ENCODE measurements at regions not wholly inside any gene's neighbourhood (a gene's known extent, or its start where the extent isn't known, plus 50 kb on each side); places are given as distances from the start of the nearest gene placed in this dataset.
A peak's percentile ranks its signal among the peaks of the same experiment; 100 is the strongest.
"Not testable (repeated sequence)": the region's sequence is repeated elsewhere in the genome, so short reads cannot be mapped to it uniquely, and the experiment has no call there.

DNA sequence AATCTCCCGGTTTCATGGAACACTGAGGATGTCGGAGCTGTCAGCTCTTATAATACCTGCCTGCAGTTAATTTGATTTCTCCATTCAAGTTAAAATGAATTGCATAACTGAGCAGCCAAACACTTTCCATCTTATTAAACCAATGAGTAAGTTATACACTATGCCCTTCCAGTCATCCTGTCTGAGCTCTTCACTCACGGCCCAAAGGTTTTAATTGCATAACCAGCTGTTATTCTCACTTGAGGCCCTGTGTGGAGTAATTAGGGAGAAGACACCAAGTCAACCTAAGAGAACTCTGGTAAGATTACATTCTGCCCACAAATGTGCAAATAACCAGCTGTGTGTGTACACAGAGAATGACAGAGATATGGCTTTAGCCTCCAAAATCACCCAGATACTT, 303.5 kb downstream of the TBC1D4 start:
- no peak for DNase-seq (ENCODE audit: low read depth)

- DNase-seq (ENCODE audit: low read depth) = peak; percentile 54
Measured at GRCh38 chr13:75175575-75175974, 306.4 kb downstream of the TBC1D4 start.

DNA sequence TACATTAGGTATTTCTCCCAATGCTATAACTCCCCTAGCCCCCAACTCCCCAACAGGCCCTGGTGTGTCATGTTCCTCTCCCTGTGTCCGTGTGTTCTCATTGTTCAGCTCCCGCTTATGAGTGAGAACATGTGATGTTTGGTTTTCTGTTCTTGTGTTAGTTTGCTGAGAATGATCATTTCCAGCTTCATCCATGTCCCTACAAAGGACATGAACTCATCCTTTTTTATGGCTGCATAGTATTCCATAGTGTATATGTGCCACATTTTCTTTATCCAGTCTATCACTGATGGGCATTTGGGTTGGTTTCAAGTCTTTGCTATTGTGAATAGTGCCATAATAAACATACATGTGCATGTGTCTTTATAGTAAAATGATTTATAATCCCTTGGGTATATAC, 306.9 kb downstream of the TBC1D4 start:
- DNase-seq (ENCODE audit: low read depth) = not testable (repeated sequence)

DNA sequence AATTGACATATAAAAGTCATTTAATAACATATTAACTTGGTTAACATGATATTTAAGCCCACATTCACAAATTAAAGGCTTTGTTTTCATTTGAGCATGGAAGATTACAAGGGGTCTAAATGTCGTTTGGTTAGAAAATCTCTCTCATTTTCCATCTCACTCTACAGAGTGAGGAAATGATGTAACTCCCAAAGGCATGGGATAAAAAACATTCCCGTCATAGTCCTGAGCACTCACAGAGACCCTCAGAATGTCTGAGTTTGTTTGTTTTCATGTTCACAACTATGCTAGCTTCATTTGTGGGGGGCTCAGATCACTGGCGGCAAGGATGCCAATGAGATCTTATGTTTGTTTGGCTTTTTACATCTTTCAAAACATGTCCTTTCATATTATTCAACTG, 307.5 kb downstream of the TBC1D4 start:
- no peak for DNase-seq (ENCODE audit: low read depth)

GRCh38 chr13:75173457-75174356, 308.3 kb downstream of the TBC1D4 start:
- no peak for DNase-seq (ENCODE audit: low read depth)

DNA sequence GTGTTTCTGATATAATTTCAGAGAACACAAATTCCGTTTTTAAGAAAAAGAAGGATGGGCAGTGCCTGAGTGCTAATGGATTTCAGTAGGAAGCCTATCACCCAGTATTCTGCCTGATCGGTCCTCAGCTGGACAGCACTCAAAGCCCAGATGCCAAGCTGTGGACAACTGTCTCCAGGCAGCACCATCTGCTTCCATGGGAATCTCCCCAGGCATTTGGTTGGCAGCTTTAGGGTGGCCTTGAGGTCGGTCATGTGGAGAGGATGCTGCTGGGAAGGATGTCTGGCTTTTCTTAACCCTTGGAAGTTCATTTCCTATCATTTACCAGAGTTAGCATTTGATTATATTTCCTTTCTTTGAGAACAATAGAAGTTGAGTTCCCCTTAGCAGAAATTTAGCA, 311.7 kb downstream of the TBC1D4 start:
- no peak for DNase-seq (ENCODE audit: low read depth)

DNA sequence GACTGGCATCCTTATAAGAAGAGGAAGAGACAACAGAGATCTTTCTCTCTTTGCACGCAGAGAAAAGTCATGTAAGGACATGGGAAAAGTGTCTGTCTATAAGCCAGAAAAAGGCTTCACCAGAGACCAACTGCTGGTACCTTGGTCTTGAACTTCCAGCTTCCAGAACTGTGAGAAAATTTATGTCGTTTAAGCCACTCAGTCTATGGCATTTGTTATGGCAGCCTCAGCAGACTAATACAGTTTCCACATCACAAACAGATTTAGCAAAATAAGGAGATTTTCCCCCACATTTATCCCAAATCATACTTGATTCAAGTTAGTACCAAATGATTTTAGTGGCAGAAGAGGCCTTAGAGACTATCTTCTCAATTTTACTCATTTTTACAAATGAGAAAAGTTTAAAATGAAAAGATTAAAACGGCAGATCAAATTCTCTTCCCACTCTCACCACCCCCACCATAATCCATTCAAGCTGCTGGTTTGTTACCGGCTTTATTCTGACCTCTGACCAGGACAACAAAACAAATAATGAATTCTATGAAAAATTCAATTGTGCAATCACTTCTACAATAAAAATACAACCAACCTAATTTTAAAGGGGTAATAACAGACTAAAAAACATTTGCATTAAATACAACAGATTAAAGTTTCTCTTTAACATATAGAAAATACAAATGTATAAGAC, 316.3 kb downstream of the TBC1D4 start:
- DNase-seq (ENCODE audit: low read depth) = no peak

GRCh38 chr13:75161804-75162203, 320.2 kb downstream of the TBC1D4 start:
- no peak for DNase-seq (ENCODE audit: low read depth)

GRCh38 chr13:75160984-75161383, 321.0 kb downstream of the TBC1D4 start:
- DNase-seq (ENCODE audit: low read depth) = no peak

DNA sequence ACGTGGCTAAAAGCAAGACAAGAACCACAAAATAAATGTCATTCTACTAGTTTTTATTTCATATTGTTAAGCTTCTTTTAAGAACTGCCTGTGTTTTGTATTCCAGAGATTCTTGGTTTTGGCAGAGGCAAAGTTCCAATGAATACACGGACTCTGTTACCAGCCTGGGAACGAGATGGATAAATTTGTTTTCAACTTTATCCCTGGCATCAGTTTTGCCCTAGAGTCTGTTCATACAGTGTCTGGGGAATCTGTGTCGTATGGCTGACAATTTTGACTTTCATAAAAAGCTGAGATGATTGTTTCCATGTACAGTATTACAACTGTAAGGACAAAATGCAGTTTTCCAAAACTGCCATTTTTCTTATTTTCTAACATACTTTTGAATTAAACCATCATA, 327.6 kb downstream of the TBC1D4 start:
- DNase-seq (ENCODE audit: low read depth) = no peak

DNA sequence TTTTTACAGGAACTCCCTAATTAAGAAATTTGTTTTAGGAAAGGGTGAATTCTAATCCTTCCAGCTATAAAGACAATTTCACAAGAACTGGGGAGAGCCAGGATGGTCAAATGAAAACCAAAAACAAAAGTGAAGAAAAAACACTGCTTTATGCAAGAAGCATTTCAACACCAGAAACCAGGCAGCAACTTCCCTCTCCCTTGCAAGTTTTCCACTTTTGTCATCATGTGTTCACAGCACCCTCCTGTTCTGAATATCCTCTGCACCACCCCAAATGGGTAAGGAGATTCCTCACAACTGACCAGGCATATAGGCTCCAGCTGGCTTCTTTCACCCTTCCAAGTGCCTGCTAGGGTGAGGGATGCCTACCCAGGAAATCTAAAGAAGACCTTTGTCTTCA, 328.1 kb downstream of the TBC1D4 start:
- DNase-seq (ENCODE audit: low read depth) = no peak

- no peak for DNase-seq (ENCODE audit: low read depth)
Measured at GRCh38 chr13:75153386-75153785, 328.6 kb downstream of the TBC1D4 start.

DNA sequence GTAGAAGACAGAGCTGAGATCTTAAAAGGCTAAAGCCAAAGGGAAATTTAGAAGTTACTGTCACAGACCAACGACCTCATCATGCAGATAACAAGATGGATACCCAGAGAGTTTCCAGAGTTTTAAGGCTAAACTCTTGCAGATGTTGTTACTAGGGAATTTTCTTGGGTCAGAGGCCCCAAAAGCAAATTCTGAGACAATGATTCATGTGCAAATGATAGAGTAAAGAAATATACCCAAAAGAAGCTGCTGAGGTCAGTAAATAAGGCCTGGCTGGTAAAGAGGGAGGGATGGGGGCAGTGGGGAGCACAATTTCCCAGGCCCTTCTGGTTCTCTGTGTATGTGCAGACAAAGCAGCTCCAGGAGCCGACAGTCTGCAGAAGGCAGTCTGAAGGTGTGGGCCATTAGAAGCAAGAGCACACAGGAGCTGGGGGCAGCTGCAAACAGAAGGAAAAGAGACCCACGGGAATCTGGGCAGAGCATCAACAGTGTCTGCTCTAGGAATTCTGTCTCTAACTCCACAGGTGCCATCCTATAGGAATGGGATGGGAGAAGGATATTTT, 330.8 kb downstream of the TBC1D4 start:
- peak; percentile 59 for DNase-seq (ENCODE audit: low read depth)

- no peak for DNase-seq (ENCODE audit: low read depth)
Measured at GRCh38 chr13:75149776-75150175, 332.2 kb downstream of the TBC1D4 start.

- DNase-seq (ENCODE audit: low read depth) = no peak
Measured at GRCh38 chr13:75147946-75148345, 334.0 kb downstream of the TBC1D4 start.

GRCh38 chr13:75146436-75146835, 335.5 kb downstream of the TBC1D4 start:
- no peak for DNase-seq (ENCODE audit: low read depth)

DNA sequence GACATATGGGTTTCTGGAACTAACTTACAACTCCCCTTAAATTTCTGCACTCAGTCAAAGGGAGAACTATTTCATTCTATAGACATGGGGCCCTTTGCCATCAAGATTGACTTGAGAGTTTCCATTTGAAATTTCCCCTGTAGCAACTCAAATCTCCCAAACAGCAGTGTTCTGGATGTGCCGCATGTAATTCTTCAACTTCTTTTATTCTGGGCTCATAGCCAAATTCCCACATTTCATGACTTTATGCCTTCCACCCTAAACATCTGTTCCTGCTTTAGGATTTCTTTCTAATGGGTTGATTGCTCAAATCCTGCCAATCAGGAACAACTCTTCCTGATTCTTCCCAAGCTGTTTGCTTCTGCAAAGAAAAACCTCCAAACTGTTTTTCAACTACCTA, 336.0 kb downstream of the TBC1D4 start:
- no peak for DNase-seq (ENCODE audit: low read depth)

DNA sequence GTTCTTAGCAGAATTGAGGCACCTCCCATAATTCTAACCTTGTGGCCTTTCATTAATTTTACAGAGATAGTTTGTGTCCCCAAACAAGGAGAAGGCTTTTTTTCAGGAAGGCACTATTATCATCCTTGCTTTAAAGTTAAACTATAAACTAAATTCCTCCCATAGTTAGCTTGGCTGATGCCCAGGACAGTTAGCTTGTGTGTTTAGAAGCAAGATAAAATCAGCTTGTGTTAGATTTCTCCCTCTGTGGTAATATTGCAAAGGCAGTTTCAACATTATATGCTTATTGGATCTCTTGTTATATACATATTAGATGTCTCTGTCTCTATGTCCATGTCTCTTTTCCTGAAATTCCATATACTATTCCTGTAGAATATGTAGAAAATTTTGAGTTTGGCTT, 342.7 kb downstream of the TBC1D4 start:
- DNase-seq (ENCODE audit: low read depth) = no peak

DNA sequence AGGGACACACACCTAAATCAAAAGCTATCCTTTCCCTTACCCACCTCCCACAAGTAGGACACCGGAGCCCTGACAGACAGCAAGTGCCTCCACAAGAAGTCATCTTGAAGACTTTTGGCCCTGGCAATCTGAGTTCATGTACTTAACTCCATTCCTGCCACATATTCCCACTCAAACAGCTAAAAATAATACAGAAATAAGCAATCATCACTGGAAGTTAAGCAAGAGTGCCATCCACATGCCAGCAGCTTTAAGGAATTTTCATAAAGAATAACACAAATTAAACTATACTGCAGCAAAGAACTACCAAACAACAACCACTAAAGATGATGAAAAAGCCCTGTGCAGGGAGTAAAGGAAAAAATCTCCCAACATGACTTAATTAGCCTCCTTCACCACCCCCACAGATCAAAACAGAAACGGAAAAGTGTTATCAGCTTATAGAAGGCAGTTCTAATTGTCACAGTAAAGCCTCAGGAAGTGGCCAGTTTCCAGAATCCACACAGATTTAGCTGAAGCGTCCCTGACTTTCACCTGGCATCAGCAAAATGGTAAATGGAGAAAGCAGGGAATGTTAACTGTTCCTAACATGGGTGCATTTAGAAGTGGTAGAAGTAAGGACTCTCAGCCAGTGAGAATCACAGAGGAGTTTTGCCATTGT, 343.9 kb downstream of the TBC1D4 start:
- no peak for DNase-seq (ENCODE audit: low read depth)

DNA sequence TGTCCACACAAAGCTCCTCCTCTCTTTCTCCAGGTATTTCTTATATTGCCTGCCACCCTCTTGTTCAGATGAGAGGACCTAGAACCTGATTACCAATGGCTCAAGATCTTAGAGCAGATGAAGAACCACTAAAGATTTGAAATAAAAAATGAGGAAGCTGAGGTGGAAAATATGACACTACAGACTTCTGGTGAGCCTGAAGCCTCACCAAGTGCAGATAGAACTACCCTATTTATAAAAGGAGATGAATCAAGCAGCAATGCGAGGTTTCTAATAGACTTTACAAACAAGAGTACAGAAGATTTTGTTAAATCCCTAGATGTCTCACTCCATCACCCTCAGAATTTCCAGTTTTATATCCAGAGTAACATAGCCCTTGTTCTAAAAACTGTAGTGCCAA, 345.8 kb downstream of the TBC1D4 start:
- no peak for DNase-seq (ENCODE audit: low read depth)

DNA sequence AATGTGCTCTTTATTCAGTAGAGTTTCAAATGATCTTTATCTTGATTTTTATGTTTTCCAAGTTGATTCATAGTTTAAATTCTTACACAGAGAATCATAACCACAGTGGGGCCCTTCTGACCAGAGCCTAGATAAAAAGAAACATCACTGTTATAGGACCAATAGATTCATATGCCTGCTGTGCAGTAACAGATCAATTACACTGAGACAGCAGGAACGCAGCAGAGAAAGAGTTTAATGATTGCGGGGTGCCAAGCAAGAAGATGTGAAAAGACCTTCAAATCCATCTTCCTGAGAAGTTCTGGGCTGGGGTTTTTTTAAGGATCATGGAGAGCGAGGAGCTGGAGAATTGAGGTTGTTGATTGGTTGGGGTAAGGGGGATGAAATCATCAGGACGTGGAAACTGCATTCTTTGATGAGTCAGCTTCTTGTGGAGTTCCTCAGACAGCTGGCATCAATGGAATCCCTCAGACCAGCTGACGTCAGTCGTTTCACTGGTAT, 346.6 kb downstream of the TBC1D4 start:
- peak; percentile 99 for DNase-seq (ENCODE audit: low read depth)

Measured in non-pigmented ciliary epithelial cell (primary cell).